ENCODE measurements at regions not wholly inside any gene's neighbourhood (a gene's known extent, or its start where the extent isn't known, plus 50 kb on each side); places are given as distances from the start of the nearest gene placed in this dataset.

DNA sequence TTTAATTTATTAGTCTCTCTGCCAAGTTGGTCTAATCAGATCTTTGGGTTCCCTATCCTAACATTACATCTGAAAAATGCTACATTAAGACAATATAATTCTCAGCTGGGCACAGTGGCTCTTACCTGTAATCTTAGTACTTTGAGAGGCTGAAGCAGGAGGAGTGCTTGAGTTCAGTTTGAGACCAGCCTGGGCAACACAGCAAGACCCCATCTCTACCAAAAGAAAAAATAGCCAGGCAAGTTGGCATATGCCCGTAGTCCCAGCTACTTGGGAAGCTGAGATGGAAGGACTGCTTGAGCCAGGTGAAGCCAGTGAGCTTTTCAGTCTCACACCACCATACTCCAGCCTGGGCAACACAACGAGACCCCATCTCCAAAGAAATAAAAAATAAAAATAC lies 95.0 kb downstream of the KLF12 start:
- no peaks in the 10 kb centered on the region for H3F3A ChIP-seq (ENCODE audit: low read length, unreplicated experiment)
- no peaks in the 10 kb centered on the region for H3K9me2 ChIP-seq (replicated peaks; ENCODE audit: low read length)
- no peak overlapping the region for H2AFZ ChIP-seq (ENCODE audit: low read length)
- POLR2A ChIA-PET (ENCODE audit: unreplicated experiment), result no interaction called here
- TF ChIP-seq EZH2 (IDR thresholded peaks at IDR 0.05; ENCODE audit: low read length, unreplicated experiment) (no peak), EZH2phosphoT487 (IDR thresholded peaks at IDR 0.05; ENCODE audit: borderline replicate concordance, low read length) (no peak)
- TF ChIP-seq, protein P1, sequence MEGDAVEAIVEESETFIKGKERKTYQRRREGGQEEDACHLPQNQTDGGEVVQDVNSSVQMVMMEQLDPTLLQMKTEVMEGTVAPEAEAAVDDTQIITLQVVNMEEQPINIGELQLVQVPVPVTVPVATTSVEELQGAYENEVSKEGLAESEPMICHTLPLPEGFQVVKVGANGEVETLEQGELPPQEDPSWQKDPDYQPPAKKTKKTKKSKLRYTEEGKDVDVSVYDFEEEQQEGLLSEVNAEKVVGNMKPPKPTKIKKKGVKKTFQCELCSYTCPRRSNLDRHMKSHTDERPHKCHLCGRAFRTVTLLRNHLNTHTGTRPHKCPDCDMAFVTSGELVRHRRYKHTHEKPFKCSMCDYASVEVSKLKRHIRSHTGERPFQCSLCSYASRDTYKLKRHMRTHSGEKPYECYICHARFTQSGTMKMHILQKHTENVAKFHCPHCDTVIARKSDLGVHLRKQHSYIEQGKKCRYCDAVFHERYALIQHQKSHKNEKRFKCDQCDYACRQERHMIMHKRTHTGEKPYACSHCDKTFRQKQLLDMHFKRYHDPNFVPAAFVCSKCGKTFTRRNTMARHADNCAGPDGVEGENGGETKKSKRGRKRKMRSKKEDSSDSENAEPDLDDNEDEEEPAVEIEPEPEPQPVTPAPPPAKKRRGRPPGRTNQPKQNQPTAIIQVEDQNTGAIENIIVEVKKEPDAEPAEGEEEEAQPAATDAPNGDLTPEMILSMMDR (conservative IDR thresholded peaks at IDR 0.05; ENCODE audit: low read depth, low read length), result no peak
- no peaks in the 10 kb centered on the region; the same call in 1 of the 2 replicates for H3K36me3 ChIP-seq (ENCODE audit: low read depth, low read length)
- CTCF ChIA-PET, result no interaction called here
- H3K79me2 ChIP-seq (ENCODE audit: low read length), result 0 out of 2 replicates have a peak, but pooled peaks cover 4% of the 10 kb centered on the region
- H3K9me3 ChIP-seq (ENCODE audit: low read length), result no peaks in the 10 kb centered on the region
- no peak overlapping the region for H3K9ac ChIP-seq (ENCODE audit: low read length)
- DNase-seq (no peak), ATAC-seq (no peak)
- no peaks in the 10 kb centered on the region for H3K27me3 ChIP-seq (ENCODE audit: low read length)
- peaks cover 17% of the 10 kb centered on the region for H3K4me1 ChIP-seq (ENCODE audit: insufficient read depth, low read length)
- H3K27ac ChIP-seq (ENCODE audit: low read length), result no peak overlapping the region
- intact Hi-C loops (cut with micrococcal nuclease), result no loop called here
- no peaks in the 10 kb centered on the region for H4K20me1 ChIP-seq (ENCODE audit: low read length)
- no peak overlapping the region for H3K4me2 ChIP-seq (ENCODE audit: low read length)
- BruUV-seq (replicated peaks), result no TSS peak
- no peak overlapping the region for H3K4me3 ChIP-seq (ENCODE audit: low read length)

GRCh38 chr13:74037762-74038161 lies 96.4 kb downstream of the KLF12 start:
- Histone ChIP-seq H4K20me1 (ENCODE audit: low read length) (no peaks in the 10 kb centered on the region), H3K27me3 (ENCODE audit: low read length) (no peaks in the 10 kb centered on the region), H3F3A (ENCODE audit: low read length, unreplicated experiment) (no peaks in the 10 kb centered on the region), H3K36me3 (ENCODE audit: low read depth, low read length) (no peaks in the 10 kb centered on the region; the same call in 1 of the 2 replicates), H2AFZ (ENCODE audit: low read length) (no peak overlapping the region), H3K79me2 (ENCODE audit: low read length) (0 out of 2 replicates have a peak, but pooled peaks cover 4% of the 10 kb centered on the region), H3K27ac (ENCODE audit: low read length) (no peak overlapping the region), H3K9ac (ENCODE audit: low read length) (no peak overlapping the region), H3K9me2 (replicated peaks; ENCODE audit: low read length) (no peaks in the 10 kb centered on the region), H3K4me2 (ENCODE audit: low read length) (no peak overlapping the region), H3K9me3 (ENCODE audit: low read length) (no peaks in the 10 kb centered on the region), H3K4me1 (ENCODE audit: insufficient read depth, low read length) (peaks cover 15% of the 10 kb centered on the region), H3K4me3 (ENCODE audit: low read length) (no peak overlapping the region)
- no peak for ATAC-seq
- CTCF ChIA-PET, result no interaction called here
- BruUV-seq (replicated peaks), result no TSS peak
- POLR2A ChIA-PET (ENCODE audit: unreplicated experiment), result no interaction called here
- TF ChIP-seq EZH2phosphoT487 (IDR thresholded peaks at IDR 0.05; ENCODE audit: borderline replicate concordance, low read length) (no peak), EZH2 (IDR thresholded peaks at IDR 0.05; ENCODE audit: low read length, unreplicated experiment) (no peak)
- TF ChIP-seq, protein P1 (conservative IDR thresholded peaks at IDR 0.05; ENCODE audit: low read depth, low read length), result no peak
- no peak for DNase-seq
- intact Hi-C loops (cut with micrococcal nuclease), result no loop called here

DNA sequence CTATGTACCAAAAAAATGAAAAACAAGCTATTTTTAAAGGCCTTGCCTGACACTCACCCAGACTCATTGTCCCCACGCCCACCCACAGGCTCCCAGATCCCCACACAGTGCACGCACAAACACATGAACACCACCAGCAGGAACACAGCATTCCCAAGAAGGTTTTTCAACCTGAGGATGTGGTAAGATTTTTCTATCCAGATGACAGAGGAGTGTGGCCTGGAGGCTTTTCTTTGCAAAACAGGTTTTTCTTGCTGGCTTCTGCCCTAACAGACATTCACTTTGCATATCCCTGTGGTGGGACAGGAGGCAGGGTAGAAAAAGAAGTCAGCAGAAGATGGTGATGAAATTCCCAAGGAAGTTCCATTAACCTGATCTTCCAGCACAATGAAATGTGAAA lies 97.8 kb downstream of the KLF12 start:
- Histone ChIP-seq H3K27me3 (ENCODE audit: low read length) (no peaks in the 10 kb centered on the region), H2AFZ (ENCODE audit: low read length) (no peak overlapping the region), H3F3A (ENCODE audit: low read length, unreplicated experiment) (no peaks in the 10 kb centered on the region), H3K79me2 (ENCODE audit: low read length) (0 out of 2 replicates have a peak, but pooled peaks cover 4% of the 10 kb centered on the region), H3K9ac (ENCODE audit: low read length) (no peak overlapping the region), H3K9me3 (ENCODE audit: low read length) (no peaks in the 10 kb centered on the region), H3K4me1 (ENCODE audit: insufficient read depth, low read length) (peaks cover 13% of the 10 kb centered on the region), H3K27ac (ENCODE audit: low read length) (peak overlapping the region; percentile 27; the same call in 1 of the 2 replicates), H3K4me2 (ENCODE audit: low read length) (peak overlapping the region; percentile 59), H3K9me2 (replicated peaks; ENCODE audit: low read length) (no peaks in the 10 kb centered on the region), H3K36me3 (ENCODE audit: low read depth, low read length) (no peaks in the 10 kb centered on the region; the same call in 1 of the 2 replicates), H3K4me3 (ENCODE audit: low read length) (no peak overlapping the region; the same call in 1 of the 2 replicates), H4K20me1 (ENCODE audit: low read length) (no peaks in the 10 kb centered on the region)
- intact Hi-C loops (cut with micrococcal nuclease), result no loop called here
- DNase-seq (peak; percentile 87), ATAC-seq (peak; percentile 81)
- CTCF ChIA-PET, result no interaction called here
- TF ChIP-seq EZH2 (IDR thresholded peaks at IDR 0.05; ENCODE audit: low read length, unreplicated experiment) (no peak), EZH2phosphoT487 (IDR thresholded peaks at IDR 0.05; ENCODE audit: borderline replicate concordance, low read length) (no peak)
- TF ChIP-seq, protein P1 (conservative IDR thresholded peaks at IDR 0.05; ENCODE audit: low read depth, low read length), result no peak
- POLR2A ChIA-PET (ENCODE audit: unreplicated experiment), result no interaction called here
- BruUV-seq (replicated peaks), result no TSS peak

Data from PC-3 (cell line).